ENCODE measurements at regions not wholly inside any gene's neighbourhood (a gene's known extent, or its start where the extent isn't known, plus 50 kb on each side); places are given as distances from the start of the nearest gene placed in this dataset.

GRCh38 chr1:72564749-72565148, 282.4 kb upstream of the NEGR1 start:
- no peaks in the 10 kb centered on the region for H3K36me3 ChIP-seq (ENCODE audit: insufficient read depth, low read length)
- H3K9ac ChIP-seq (ENCODE audit: low read depth, low read length) = no peak overlapping the region
- H3K9me3 ChIP-seq (ENCODE audit: control insufficient read depth, insufficient read depth, low read length) = no peaks in the 10 kb centered on the region
- peaks cover 11% of the 10 kb centered on the region for H3K4me1 ChIP-seq (ENCODE audit: insufficient read depth, low read length)

- Histone ChIP-seq H3K9ac (ENCODE audit: low read depth, low read length) (no peak overlapping the region), H3K4me1 (ENCODE audit: insufficient read depth, low read length) (no peaks in the 10 kb centered on the region), H3K9me3 (ENCODE audit: control insufficient read depth, insufficient read depth, low read length) (no peaks in the 10 kb centered on the region), H3K36me3 (ENCODE audit: insufficient read depth, low read length) (no peaks in the 10 kb centered on the region)
Measured at GRCh38 chr1:72557446-72558049, 275.2 kb upstream of the NEGR1 start.

- H3K9me3 ChIP-seq (ENCODE audit: control insufficient read depth, insufficient read depth, low read length) = no peaks in the 10 kb centered on the region
- H3K9ac ChIP-seq (ENCODE audit: low read depth, low read length) = no peak overlapping the region
- H3K36me3 ChIP-seq (ENCODE audit: insufficient read depth, low read length) = no peaks in the 10 kb centered on the region
- H3K4me1 ChIP-seq (ENCODE audit: insufficient read depth, low read length) = no peaks in the 10 kb centered on the region
Measured at GRCh38 chr1:72547412-72547811, 265.1 kb upstream of the NEGR1 start.

- Histone ChIP-seq H3K9ac (ENCODE audit: low read depth, low read length) (no peak overlapping the region), H3K36me3 (ENCODE audit: insufficient read depth, low read length) (no peaks in the 10 kb centered on the region), H3K9me3 (ENCODE audit: control insufficient read depth, insufficient read depth, low read length) (no peaks in the 10 kb centered on the region), H3K4me1 (ENCODE audit: insufficient read depth, low read length) (no peaks in the 10 kb centered on the region)
Measured at GRCh38 chr1:72540674-72541073, 258.3 kb upstream of the NEGR1 start.

- no peaks in the 10 kb centered on the region for H3K9me3 ChIP-seq (ENCODE audit: control insufficient read depth, insufficient read depth, low read length)
- H3K9ac ChIP-seq (ENCODE audit: low read depth, low read length) = no peak overlapping the region
- H3K4me1 ChIP-seq (ENCODE audit: insufficient read depth, low read length) = no peaks in the 10 kb centered on the region
Measured at GRCh38 chr1:72535470-72535869, 253.1 kb upstream of the NEGR1 start.

GRCh38 chr1:72530646-72531045, 248.3 kb upstream of the NEGR1 start:
- Histone ChIP-seq H3K9me3 (ENCODE audit: control insufficient read depth, insufficient read depth, low read length) (no peaks in the 10 kb centered on the region), H3K4me1 (ENCODE audit: insufficient read depth, low read length) (no peaks in the 10 kb centered on the region), H3K36me3 (ENCODE audit: insufficient read depth, low read length) (no peaks in the 10 kb centered on the region), H3K9ac (ENCODE audit: low read depth, low read length) (no peak overlapping the region)

More at GRCh38 chr1:72535470-72535869, 253.1 kb upstream of the NEGR1 start:
- no peaks in the 10 kb centered on the region for H3K36me3 ChIP-seq (ENCODE audit: insufficient read depth, low read length)

GRCh38 chr1:72526926-72527325, 244.6 kb upstream of the NEGR1 start:
- H3K36me3 ChIP-seq (ENCODE audit: insufficient read depth, low read length) = no peaks in the 10 kb centered on the region
- H3K4me1 ChIP-seq (ENCODE audit: insufficient read depth, low read length) = no peaks in the 10 kb centered on the region
- no peak overlapping the region for H3K9ac ChIP-seq (ENCODE audit: low read depth, low read length)
- no peaks in the 10 kb centered on the region for H3K9me3 ChIP-seq (ENCODE audit: control insufficient read depth, insufficient read depth, low read length)

- Histone ChIP-seq H3K4me1 (ENCODE audit: insufficient read depth, low read length) (no peaks in the 10 kb centered on the region), H3K9ac (ENCODE audit: low read depth, low read length) (no peak overlapping the region), H3K9me3 (ENCODE audit: control insufficient read depth, insufficient read depth, low read length) (no peaks in the 10 kb centered on the region), H3K36me3 (ENCODE audit: insufficient read depth, low read length) (no peaks in the 10 kb centered on the region)
Measured at GRCh38 chr1:72524021-72524420, 241.7 kb upstream of the NEGR1 start.

GRCh38 chr1:72521659-72522058, 239.3 kb upstream of the NEGR1 start:
- no peak overlapping the region for H3K9ac ChIP-seq (ENCODE audit: low read depth, low read length)
- no peaks in the 10 kb centered on the region for H3K4me1 ChIP-seq (ENCODE audit: insufficient read depth, low read length)
- H3K9me3 ChIP-seq (ENCODE audit: control insufficient read depth, insufficient read depth, low read length) = no peaks in the 10 kb centered on the region

GRCh38 chr1:72516826-72517225, 234.5 kb upstream of the NEGR1 start:
- Histone ChIP-seq H3K4me1 (ENCODE audit: insufficient read depth, low read length) (peaks cover 9% of the 10 kb centered on the region; the same call in 1 of the 2 replicates), H3K36me3 (ENCODE audit: insufficient read depth, low read length) (no peaks in the 10 kb centered on the region), H3K9me3 (ENCODE audit: control insufficient read depth, insufficient read depth, low read length) (no peaks in the 10 kb centered on the region), H3K9ac (ENCODE audit: low read depth, low read length) (no peak overlapping the region)

More at GRCh38 chr1:72521659-72522058, 239.3 kb upstream of the NEGR1 start:
- H3K36me3 ChIP-seq (ENCODE audit: insufficient read depth, low read length) = no peaks in the 10 kb centered on the region

GRCh38 chr1:72516264-72516663, 233.9 kb upstream of the NEGR1 start:
- Histone ChIP-seq H3K9ac (ENCODE audit: low read depth, low read length) (no peak overlapping the region), H3K9me3 (ENCODE audit: control insufficient read depth, insufficient read depth, low read length) (no peaks in the 10 kb centered on the region), H3K36me3 (ENCODE audit: insufficient read depth, low read length) (no peaks in the 10 kb centered on the region), H3K4me1 (ENCODE audit: insufficient read depth, low read length) (peaks cover 12% of the 10 kb centered on the region; the same call in 1 of the 2 replicates)

GRCh38 chr1:72498371-72498770, 216.0 kb upstream of the NEGR1 start:
- Histone ChIP-seq H3K9ac (ENCODE audit: low read depth, low read length) (no peak overlapping the region), H3K36me3 (ENCODE audit: insufficient read depth, low read length) (no peaks in the 10 kb centered on the region), H3K9me3 (ENCODE audit: control insufficient read depth, insufficient read depth, low read length) (no peaks in the 10 kb centered on the region), H3K4me1 (ENCODE audit: insufficient read depth, low read length) (no peaks in the 10 kb centered on the region; the same call in 1 of the 2 replicates)

- Histone ChIP-seq H3K9ac (ENCODE audit: low read depth, low read length) (no peak overlapping the region), H3K36me3 (ENCODE audit: insufficient read depth, low read length) (no peaks in the 10 kb centered on the region), H3K9me3 (ENCODE audit: control insufficient read depth, insufficient read depth, low read length) (no peaks in the 10 kb centered on the region), H3K4me1 (ENCODE audit: insufficient read depth, low read length) (peaks cover 5% of the 10 kb centered on the region; the same call in 1 of the 2 replicates)
Measured at GRCh38 chr1:72489801-72490200, 207.5 kb upstream of the NEGR1 start.

- no peaks in the 10 kb centered on the region for H3K36me3 ChIP-seq (ENCODE audit: insufficient read depth, low read length)
- H3K9ac ChIP-seq (ENCODE audit: low read depth, low read length) = no peak overlapping the region
- H3K9me3 ChIP-seq (ENCODE audit: control insufficient read depth, insufficient read depth, low read length) = no peaks in the 10 kb centered on the region
- peaks cover 5% of the 10 kb centered on the region; the same call in 1 of the 2 replicates for H3K4me1 ChIP-seq (ENCODE audit: insufficient read depth, low read length)
Measured at GRCh38 chr1:72485801-72486200, 203.5 kb upstream of the NEGR1 start.

- Histone ChIP-seq H3K4me1 (ENCODE audit: insufficient read depth, low read length) (no peaks in the 10 kb centered on the region; the same call in 1 of the 2 replicates), H3K9ac (ENCODE audit: low read depth, low read length) (no peak overlapping the region), H3K9me3 (ENCODE audit: control insufficient read depth, insufficient read depth, low read length) (no peaks in the 10 kb centered on the region), H3K36me3 (ENCODE audit: insufficient read depth, low read length) (no peaks in the 10 kb centered on the region)
Measured at GRCh38 chr1:72483846-72484357, 201.6 kb upstream of the NEGR1 start.
